Posterior cingulate gyrus (tissue), 11 donors: ENCODE measurements at regions not wholly inside any gene's neighbourhood (a gene's known extent, or its start where the extent isn't known, plus 50 kb on each side); places are given as distances from the start of the nearest gene placed in this dataset.

Source experiments
- DNase-seq, 10 donors: peaks; one replicate each; pipeline versions ENCODE4 v3.0.0 to v3.0.0-alpha.2; 2020 to 2021; ENCODE audit warnings: mixed read lengths in 3 of 10
- intact Hi-C: fragments of 100-400 bp; cut with DNase I; formaldehyde crosslinking; loops from one replicate; pipeline ENCODE4 v1.15.1; 2023

DNA sequence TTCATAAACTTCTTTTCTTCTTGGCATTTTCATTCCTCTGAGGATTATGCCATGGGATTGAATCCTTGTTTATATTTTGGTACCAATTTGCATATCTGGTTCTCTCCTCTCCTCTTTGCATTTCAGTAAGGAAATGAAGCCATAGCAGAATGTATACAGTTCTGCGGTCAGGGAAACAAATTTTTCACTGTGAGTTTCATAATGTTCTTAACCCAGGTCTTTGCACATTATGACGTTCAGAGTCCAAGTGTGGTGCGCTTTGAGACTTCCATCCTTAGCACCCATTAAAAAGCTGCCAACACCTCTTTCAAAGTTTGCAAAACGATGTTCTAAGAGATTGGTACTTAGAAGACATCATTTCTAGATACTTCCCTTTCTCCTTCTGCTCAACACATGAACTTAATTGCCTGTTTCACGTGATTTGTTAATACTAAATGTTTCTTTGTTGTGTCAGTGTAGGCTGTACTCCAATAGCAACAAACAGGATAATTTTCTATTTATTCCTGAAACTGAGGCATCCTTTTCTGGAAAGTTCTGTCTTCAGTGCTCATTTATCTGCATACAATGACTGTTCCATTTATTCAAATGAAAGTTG lies 953.1 kb upstream of the NR2F2 start:
- intact Hi-C loops = no loop called here
- DNase-seq = no peak

DNA sequence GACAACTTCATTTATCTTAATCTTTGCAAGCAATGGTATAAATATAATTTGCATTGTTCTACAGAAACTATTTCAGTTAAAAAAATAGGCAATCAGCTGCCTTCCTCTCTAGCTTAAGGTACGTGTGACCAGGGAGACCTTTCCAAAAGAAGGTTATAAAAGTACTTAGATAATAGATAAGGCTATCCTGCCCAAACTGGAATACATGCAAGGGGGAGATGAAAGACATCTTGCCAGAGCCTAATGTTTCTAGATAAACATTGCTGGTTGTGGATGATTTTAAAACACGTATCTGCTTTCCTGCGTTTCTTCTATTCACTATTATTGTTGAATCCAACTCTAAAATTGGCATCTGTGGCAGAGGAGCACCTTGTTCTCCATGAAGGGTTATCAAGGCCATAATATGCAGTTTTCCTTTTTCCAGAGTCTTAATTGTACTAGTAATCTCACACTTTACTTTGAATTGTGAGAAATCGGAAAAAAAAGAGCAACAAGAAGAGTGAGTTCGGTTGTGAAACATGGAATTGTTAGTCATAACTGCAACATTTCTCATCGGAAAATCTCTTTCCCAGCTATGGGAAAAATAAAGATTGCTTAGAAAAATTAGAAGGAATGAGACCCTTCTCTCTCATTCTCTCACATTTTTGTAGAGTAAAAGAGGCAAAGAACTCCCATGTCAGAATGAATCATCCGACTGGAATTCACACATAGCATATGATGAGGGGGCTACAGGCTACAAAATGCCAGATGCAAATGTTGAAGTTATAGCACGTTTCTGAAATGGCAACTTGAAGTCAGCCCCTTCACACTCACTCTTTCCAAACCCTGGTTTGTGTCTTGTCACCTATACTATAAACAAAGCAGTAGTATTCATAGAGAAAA lies 936.1 kb upstream of the NR2F2 start:
- intact Hi-C loops = no loop called here
- DNase-seq = no peak

DNA sequence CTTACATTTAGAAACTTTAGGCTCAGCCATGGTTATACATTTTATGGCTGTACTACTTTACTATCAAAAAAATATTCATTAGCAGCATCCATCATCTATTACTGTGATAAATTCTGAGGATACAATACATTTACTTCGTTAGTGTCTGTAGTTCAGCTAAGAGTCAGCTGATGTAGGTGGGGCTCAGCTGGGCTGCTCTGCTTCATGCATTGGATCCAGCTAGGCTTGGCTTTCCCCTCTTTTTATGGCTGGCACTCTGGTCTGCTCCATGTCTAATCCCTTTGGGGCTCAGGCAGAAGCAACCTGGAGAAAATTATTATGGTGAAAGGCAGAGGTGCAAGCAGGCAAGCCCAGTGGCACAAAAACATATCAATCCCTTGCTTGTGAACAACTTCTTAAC lies 930.1 kb upstream of the NR2F2 start:
- intact Hi-C loops = loop anchor here (10.0 kb wide), 1 partner anchor 944 kb away; no protein-coding TSS in a partner anchor
- no peak for DNase-seq

DNA sequence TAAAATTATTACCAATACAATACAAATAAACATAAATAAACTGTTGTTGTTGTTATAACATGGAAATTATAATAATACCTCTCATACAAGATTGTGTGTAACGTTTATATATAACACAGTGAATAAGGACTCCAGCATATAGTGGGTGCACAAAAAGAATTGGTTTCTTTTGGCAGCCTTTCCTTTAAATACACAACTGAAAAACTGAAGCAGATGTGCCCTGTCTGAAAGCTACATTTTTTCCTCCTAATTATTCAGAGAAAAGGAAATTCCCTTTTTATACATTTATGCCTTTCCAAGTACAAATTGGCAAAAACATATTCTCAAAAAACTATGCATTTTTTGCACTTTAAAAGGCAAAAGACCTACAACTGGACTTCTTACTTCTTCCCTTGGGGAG lies 928.9 kb upstream of the NR2F2 start:
- DNase-seq = no peak
- intact Hi-C loops = loop anchor here (10.0 kb wide), 1 partner anchor 943 kb away; no protein-coding TSS in a partner anchor

DNA sequence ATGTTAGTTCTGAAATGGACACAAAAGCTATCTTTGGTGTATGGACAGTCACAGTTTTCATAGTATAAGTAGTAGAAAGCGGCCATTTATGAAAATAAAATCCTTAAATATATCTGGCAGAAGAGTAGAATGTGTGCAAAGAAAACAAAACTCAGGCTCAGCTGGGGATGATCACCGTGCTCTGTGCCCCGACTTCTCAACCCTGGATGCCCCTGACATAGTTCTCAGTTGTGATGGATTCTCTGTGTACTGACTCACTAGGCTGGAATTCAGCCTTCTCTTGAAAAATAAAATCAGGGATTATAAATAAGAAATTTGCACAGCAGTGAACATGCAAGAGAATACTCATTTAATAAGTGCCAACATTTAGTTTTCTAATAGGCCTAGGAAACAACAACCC lies 925.1 kb upstream of the NR2F2 start:
- DNase-seq = no peak
- intact Hi-C loops = loop anchor here (10.0 kb wide), 1 partner anchor 939 kb away; no protein-coding TSS in a partner anchor

DNA sequence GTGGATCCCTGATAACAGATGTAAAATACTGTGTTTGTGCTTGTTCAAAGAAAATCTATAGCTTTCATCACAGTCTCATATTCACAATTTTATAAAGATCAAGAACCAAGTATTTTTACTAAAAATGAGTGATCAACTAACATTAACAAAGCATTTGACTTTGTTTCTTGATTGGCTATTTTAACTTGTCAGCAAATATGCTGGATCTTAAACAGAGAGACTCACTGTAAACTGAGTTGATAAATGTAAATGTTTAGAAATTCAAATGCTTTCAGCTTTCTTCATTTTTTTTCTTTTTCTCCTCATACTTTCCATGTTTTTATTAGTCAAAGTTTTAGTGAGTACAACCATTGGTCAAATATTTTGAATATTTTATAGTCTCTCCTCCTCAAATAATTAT lies 923.0 kb upstream of the NR2F2 start:
- DNase-seq = no peak
- intact Hi-C loops = loop anchor here (10.0 kb wide), 1 partner anchor 937 kb away; no protein-coding TSS in a partner anchor

DNA sequence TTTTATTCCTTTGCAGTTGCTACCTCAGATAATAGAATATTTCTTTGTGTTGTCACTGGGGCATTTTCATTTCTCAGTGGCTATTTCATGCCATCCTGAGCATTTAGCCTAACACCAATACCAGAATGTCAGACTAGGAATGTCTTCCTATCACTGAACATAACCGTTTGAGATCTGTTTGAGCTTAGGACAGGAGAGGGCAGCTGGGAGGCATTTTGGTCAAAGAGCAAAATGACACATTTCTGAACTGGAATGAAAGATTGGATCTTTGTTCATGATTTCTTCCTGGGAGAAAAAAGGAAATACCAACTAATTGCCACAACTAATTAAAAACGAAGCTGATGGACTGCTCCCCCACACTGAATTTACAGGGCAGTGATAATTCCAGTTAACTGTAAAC lies 921.3 kb upstream of the NR2F2 start:
- intact Hi-C loops = loop anchor here (10.0 kb wide), 1 partner anchor 936 kb away; no protein-coding TSS in a partner anchor
- DNase-seq = no peak

DNA sequence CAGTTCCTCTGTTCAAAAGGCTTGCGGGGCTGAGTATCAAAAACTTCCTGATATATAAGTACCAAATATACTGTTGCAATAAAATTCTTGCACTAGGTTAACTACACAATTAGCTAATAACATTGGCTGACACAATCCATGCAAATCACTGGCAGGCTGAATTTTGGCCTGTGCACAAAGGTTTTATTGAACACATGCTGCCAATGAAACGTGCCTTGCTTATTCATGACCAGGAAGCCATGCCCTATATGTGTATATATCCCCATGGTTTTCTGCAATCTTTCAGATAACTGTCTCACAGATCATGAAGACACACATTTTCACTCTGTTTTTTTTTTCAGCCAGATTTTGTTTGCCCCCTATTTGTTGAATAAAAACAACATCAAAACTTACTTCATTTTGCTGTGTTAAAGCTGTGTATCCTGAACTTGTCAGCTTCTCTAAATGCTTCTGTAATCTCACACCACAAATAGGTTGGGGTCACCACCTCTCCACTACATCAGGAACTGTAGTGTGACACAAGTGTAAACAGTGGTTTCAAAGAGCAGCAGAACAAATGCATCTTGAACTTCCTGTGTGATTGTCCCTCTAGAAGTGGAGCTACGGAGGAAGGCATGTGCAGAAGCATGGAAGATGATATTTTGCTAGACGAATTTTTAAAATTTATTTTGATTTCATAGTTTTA lies 920.7 kb upstream of the NR2F2 start:
- DNase-seq = no peak
- intact Hi-C loops = loop anchor here (10.0 kb wide), 1 partner anchor 935 kb away; no protein-coding TSS in a partner anchor

DNA sequence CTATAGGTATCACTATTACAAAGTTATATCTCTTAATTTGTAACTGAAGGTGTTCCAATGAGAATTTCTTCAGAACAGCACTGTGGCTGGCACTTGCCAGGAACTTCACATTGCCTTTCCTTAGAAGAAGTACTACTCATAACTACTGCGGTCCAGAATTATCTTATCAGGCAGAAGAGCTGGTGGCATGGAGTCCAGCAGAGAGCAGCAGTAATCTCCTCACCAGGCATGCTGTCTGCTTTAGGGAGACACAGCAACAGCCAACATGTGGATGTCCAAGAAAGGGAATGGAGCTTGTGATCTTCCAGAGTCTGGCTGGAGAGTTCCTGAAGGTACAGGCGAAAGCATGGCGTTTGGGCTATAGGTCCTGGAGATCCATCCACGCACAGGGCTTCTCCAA lies 919.7 kb upstream of the NR2F2 start:
- intact Hi-C loops = no loop called here
- no peak for DNase-seq

DNA sequence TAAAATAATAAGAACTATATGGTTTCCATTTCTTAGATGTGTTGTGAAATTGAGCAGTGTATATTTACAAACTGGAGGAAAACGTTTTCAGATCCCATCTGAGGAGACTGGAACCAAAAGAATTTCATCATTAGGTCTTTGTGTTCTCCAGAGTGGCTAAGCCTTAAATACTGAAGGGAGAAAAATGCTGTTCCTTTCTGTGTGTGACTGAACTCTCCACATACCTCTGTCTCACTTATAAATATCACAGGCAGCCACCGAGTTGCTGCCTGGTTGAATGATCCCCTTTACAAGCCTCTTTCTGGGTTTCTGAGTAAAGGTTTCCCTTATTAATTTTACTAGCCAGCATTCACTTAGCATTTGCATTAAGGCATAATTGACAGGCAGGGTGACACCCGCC lies 913.9 kb upstream of the NR2F2 start:
- no peak for DNase-seq
- intact Hi-C loops = no loop called here

DNA sequence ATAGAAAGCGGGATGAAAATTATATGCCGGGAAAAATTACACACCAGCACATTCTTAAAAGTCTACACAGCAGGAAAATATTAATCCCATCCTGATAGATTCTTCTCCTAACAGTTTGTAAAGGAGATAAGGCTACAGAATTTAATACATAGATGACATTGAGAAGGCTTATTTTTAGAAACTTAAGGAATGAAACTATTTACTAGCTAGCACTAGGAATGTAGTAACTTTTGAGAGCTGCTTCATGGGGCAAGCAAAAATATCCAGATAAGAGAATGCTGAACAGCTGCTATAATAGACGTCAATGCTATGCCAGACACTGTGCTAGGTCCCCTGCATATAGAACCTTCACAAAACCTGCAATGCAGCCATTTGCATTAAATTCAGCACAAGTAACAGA lies 912.7 kb upstream of the NR2F2 start:
- no peak for DNase-seq
- intact Hi-C loops = no loop called here

DNA sequence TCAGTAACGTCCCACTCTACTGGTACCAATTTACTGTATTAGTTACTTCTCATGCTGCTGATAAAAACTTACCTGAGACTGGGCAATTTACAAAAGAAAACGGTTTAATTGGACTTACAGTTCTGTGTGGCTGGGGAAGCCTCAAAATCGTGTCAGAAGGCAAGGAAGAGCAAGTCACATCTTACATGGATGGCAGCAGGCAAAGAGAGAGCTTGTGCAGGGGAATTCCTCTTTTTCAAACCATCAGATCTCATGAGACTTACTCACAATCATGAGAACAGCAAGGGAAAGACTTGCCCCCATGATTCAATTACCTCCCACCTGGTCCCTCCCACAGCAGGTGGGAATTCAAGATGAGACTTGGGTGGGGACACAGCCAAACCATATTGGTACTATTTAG lies 908.2 kb upstream of the NR2F2 start:
- no peak for DNase-seq
- intact Hi-C loops = no loop called here

DNA sequence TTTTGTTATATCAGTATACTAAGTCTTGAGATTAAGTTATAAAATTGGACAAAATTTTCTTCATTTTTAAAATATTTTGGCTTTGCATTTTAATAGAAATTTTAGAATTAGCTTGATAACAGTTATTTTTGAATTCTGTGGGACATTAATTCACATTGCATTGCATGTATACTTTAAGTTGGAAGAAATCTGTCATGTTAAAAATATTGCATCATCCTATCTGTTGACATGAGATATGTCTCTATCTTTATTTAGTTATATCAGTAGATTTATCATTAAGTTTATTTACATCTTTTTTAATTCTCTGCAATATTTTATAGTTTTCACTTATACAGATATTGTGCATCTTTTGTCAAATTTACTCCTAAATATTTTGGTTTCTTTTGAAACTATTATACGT lies 904.6 kb upstream of the NR2F2 start:
- no peak for DNase-seq
- intact Hi-C loops = no loop called here

DNA sequence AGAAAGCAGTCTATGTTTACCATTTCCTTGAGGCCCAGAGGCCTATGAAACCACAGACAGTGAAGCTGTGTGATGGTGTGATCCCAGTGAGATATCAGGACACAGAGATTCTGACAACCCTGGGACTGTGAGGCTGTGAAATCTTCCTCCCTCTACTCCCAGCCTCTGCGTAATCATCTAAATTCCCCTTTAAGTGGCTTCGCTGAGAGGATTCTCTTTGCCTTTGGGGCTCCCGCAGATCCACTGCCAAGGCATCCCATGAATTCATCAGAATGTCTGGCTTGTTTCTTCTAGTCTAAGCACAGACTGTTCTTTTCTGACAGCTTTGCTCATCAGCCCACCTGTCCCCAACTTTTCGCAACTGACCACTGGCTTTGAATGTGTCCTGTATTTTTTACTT lies 901.2 kb upstream of the NR2F2 start:
- intact Hi-C loops = no loop called here
- DNase-seq = no peak

DNA sequence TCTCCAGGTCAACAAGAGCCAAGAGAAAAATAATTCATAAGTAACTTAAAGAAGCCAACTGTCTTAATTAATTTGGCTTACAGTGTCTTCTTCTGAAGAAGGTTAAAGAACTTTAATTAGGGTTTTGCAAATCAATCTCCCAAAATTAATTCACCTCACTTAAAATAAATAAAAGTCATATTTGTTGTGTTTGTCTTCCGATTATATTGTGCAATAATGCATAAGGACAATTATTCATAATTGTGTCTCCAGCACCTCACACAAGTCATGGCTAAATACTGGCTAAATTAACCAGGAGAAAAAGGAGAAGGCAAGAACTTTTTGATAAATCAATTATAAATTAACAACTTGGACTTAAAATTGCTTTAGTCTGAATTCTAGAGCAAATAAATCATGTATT lies 899.0 kb upstream of the NR2F2 start:
- intact Hi-C loops = no loop called here

DNA sequence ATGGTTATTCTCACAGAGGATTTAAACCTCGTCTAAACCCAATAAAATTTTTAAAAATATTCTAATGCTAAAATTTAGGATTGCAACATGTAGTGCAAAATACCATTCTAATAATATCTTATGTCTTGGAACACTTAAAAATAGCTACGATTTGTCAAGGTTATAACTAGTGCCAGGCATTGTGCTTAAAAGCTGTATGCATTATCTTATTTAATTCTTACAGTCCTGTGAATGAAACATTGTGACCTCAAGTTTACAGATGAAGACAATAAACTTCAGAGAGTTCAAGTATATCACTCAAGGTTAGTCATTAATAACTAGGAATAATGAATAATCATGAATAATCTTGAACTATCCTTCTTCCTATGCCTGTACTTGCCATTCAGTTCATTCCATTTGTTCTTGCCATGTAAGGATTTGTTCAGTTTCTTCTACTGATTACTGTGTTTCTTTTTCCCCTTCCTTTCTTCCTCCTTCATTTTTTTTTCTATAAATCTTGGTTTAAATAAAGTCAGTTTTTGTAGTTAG lies 897.6 kb upstream of the NR2F2 start:
- intact Hi-C loops = no loop called here
- no peak for DNase-seq

More for the DNA sequence above, 899.0 kb upstream of the NR2F2 start:
- DNase-seq = no peak

DNA sequence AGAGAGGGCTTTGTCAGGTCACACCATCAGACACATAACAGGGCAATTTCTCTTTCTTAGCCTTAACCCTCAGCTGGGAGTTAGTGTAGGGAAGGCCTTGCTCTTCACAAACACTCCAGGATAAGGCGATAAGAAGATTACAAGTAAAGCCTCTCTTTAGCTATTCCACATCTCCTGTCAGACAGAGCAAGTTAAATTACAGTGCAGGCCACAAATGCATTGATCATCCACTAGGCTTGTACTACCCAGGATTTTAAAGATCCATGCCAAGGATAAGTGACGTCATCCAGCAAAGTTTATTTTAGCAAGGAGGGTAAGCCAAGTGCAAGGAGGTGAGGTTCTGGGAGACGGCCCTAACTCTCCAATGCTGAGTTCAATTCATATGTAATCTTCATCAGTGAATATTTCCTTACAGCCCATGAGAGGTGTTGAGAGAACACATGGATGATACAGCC lies 890.6 kb upstream of the NR2F2 start:
- intact Hi-C loops = no loop called here
- no peak for DNase-seq

DNA sequence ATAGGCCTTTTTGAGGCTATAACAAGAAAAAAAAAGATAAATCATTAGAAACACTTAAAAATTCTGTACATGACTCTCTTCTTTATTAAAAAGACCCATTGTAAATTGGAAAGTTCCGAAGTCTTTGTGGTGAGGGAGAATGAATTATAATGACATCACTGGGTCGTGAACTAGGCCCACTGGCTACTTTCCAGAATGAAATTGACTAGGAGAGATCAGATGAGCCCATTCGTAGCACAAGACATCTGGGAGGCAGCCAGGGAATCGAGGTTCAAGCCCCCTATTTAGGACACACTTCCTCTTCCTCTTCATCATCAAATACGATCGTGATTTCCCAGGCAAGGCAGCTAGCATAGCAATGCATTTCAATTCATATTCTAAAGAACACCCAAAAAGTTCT lies 889.8 kb upstream of the NR2F2 start:
- no peak for DNase-seq
- intact Hi-C loops = no loop called here

DNA sequence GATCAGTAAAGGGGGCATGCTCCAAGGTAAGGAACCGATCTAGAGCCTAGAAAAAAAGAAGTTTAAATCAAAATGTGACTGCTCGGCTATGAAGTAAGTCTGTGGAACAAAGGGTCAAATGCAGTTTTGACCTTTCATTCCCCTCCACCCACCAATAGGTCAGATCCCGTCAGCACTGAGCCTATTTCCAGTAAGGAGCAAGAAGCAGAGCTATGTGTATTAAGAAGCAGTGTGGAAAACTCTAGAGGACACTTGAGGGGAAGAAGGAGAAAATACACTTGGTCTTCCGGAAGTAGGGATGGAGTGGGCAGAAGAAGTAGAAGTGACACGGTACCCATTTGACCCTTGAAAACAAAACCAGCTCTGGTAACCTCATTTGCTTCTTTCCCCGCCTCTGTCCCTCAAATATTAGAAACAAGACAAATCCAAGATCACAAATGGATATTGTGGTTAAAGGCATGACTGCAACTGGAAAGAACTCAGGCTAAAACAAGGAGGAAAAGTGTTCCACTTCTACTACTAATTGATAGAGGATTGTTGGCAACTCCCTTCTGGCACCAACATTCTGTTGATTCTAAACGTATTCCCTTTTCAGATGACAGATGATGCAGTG lies 888.3 kb upstream of the NR2F2 start:
- intact Hi-C loops = no loop called here
- DNase-seq = no peak

DNA sequence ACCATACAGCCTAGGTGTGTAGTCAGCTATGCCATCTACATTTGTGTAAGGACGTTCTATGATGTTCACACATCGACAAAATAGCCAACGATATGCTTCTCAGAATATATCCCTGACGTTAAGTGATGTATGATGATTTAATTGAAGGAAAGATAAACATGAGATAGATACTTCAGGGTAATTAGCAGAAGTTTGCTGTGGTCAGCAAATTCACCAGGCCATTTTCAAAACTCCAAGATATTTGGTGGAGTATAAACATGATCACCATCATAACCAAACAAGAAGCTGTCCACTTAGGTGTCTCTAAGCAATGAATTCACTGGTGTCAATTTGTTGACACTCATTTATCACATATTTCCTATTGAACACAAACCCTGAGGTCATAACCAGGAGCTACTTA lies 885.6 kb upstream of the NR2F2 start:
- intact Hi-C loops = no loop called here
- DNase-seq = no peak

DNA sequence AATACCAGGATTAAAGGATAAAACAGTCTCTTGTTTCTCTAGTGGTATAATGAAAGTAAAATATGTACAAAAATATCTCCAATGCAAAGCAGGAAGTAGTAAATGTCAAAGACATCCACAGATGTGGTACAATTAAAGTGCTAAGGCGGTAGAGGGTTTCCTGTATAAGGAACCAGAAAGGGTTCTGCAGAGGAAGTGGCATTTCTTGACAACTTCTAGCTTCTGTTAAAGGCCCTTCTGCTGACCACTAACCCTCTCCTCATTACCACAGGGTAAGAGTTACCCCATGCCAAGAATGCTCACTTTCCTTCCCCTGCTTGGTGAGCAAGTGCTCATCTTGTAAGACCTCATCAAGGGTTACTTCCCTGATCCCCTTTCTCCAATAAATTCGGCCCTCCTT lies 883.6 kb upstream of the NR2F2 start:
- DNase-seq = no peak

More for the DNA sequence above, 883.6 kb upstream of the NR2F2 start:
- intact Hi-C loops = no loop called here
